ENCODE measurements at regions not wholly inside any gene's neighbourhood (a gene's known extent, or its start where the extent isn't known, plus 50 kb on each side); places are given as distances from the start of the nearest gene placed in this dataset.

GRCh38 chr17:37859451-37859850, 64.8 kb upstream of the TBC1D3K start:
- no peak for TF ChIP-seq CTCF (IDR thresholded peaks at IDR 0.05)
- no peak for TF ChIP-seq POLR2A (IDR thresholded peaks at IDR 0.05)

All from adrenal gland (tissue), 5 donors.